Duodenal mucosa (tissue), 2 donors: ENCODE measurements at regions not wholly inside any gene's neighbourhood (a gene's known extent, or its start where the extent isn't known, plus 50 kb on each side); places are given as distances from the start of the nearest gene placed in this dataset.

Source experiments
- H3K27ac ChIP-seq: one replicate; pipeline ENCODE4 v1.7.0; 2013; ENCODE audit warnings: low read depth, low read length
- H3K27me3 ChIP-seq, 2 donors: one replicate each; pipeline ENCODE4 v1.7.0; 2013; ENCODE audit warnings: low read length in 2 of 2, control low read depth in 1 of 2; ENCODE audit not compliant: insufficient read depth in 2 of 2, control insufficient read depth in 1 of 2
- H3K36me3 ChIP-seq, 2 donors: one replicate each; pipeline ENCODE4 v1.7.0; 2013; ENCODE audit warnings: low read length in 2 of 2, control low read depth in 1 of 2; ENCODE audit not compliant: insufficient read depth in 2 of 2, control insufficient read depth in 1 of 2
- H3K4me1 ChIP-seq, 2 donors: one replicate each; pipeline ENCODE4 v1.7.0; 2013; ENCODE audit warnings: low read length in 2 of 2, control low read depth in 1 of 2; ENCODE audit not compliant: insufficient read depth in 2 of 2, control insufficient read depth in 1 of 2
- H3K4me3 ChIP-seq, 2 donors: one replicate each; pipeline ENCODE4 v1.7.0; 2013; ENCODE audit warnings: low read length in 2 of 2, low read depth in 1 of 2
- H3K9ac ChIP-seq, 2 donors: one replicate each; pipeline ENCODE4 v1.7.0; 2013; ENCODE audit warnings: low read length in 2 of 2, low read depth in 1 of 2
- H3K9me3 ChIP-seq, 2 donors: one replicate each; pipeline ENCODE4 v1.7.0; 2013; ENCODE audit warnings: low read length in 2 of 2, control low read depth in 1 of 2; ENCODE audit not compliant: control insufficient read depth in 1 of 2

DNA sequence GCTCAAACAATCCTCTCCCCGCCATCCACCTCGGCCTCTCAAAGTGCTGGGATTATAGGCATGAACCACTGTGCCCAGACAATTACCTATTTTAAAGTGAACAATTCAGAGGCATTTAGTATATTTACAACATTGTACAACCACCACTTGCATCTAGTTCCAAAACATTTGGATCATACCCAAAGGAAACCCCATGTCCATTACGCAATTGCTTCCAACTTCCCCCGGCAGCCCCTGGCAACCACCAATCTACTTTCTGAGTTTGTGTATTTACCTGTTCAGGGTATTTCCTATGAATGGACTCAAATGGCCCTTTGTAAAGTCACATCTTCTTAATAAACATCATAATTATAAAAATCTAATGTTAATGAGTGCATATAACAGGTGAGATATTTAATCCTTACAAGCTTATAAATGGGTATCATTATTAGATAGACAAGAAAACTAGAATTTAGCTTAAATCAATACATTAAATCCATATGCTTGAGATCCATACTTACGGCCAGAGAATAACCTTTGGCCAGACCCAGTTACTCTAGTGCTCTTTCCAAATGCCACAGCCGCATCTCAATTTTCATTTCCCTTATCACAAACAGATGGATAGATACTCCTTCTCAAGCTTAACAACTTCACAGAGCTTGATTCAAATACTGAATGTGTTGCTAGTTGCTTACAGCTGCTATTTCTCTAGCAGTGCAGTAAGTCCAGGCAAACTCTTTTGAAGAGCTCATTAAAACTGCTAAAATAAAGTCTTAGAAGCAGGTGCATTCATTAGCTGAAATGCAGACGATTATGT is 133.4 kb upstream of the MKLN1 start:
- no peaks in the 10 kb centered on the region for H3K27me3 ChIP-seq

GRCh38 chr7:131196803-131197202 is 130.9 kb upstream of the MKLN1 start:
- Histone ChIP-seq H3K9me3 (no peaks in the 10 kb centered on the region), H3K36me3 (no peaks in the 10 kb centered on the region), H3K27ac (no peak overlapping the region), H3K4me3 (no peak overlapping the region), H3K4me1 (no peaks in the 10 kb centered on the region), H3K27me3 (no peaks in the 10 kb centered on the region), H3K9ac (no peak overlapping the region)

More for the DNA sequence above, 133.4 kb upstream of the MKLN1 start:
- Histone ChIP-seq H3K36me3 (no peaks in the 10 kb centered on the region), H3K9ac (no peak overlapping the region), H3K9me3 (no peaks in the 10 kb centered on the region), H3K4me1 (no peaks in the 10 kb centered on the region), H3K4me3 (no peak overlapping the region), H3K27ac (no peak overlapping the region)

- Histone ChIP-seq H3K27me3 (no peaks in the 10 kb centered on the region), H3K9me3 (no peaks in the 10 kb centered on the region), H3K27ac (no peak overlapping the region), H3K4me1 (no peaks in the 10 kb centered on the region), H3K36me3 (no peaks in the 10 kb centered on the region), H3K9ac (no peak overlapping the region), H3K4me3 (no peak overlapping the region)
Observed at GRCh38 chr7:131197920-131198615, 129.6 kb upstream of the MKLN1 start.

DNA sequence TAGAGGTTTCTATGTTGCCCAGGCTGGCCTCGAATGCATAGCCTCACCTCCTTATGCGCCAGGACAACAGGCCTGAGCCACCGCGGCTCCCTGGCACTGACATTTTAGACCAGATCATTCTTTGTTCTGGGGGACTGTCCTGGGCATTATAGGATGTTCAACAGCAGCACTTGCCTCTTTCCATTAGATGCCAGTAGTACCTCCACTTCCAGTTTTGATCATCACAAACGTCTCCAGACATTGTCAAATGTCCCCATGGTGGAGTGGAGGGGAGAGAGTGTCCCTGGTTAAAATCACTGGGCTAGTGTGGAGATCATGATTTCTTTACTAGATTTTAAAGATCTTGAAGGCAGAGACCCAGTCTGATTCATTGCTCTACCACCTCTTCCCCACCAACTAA is 125.2 kb upstream of the MKLN1 start:
- no peak overlapping the region for H3K9ac ChIP-seq
- H3K4me3 ChIP-seq: no peak overlapping the region
- no peaks in the 10 kb centered on the region for H3K27me3 ChIP-seq
- no peaks in the 10 kb centered on the region for H3K36me3 ChIP-seq
- H3K9me3 ChIP-seq: no peaks in the 10 kb centered on the region
- no peak overlapping the region for H3K27ac ChIP-seq
- H3K4me1 ChIP-seq: no peaks in the 10 kb centered on the region

DNA sequence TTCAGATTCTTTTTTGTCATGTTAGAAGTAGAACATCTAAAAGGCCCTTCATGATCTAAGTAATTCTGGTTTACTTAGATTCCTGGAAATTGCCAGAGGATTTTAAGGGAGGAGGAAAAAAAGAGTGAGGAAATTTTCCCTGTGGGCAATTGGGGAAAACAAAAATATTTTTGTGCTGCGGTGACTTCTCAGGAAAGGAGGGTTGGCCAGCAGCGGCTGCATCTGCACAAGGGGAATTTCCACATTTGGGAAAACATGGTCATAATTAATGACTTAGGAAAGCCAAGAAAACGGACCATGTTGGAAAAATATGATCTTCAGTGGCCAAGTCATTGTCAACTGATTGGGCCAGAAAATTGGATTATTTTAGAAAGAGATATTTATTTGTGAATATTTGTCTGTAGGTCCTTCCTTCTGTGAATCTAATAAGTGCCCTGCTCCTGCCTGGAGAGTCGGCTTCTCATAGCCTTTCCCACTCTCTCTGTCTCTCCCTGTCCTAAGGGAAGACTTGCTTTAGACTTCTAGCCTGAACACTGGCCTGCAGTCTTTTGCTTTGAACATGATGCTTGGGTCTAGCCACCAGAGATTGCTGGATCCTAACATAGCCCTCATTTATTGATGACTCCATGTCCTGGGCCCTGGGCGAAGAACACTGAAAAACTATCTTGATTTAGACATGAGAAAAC is 124.2 kb upstream of the MKLN1 start:
- no peaks in the 10 kb centered on the region for H3K27me3 ChIP-seq
- no peak overlapping the region for H3K27ac ChIP-seq
- no peak overlapping the region for H3K9ac ChIP-seq
- no peaks in the 10 kb centered on the region for H3K9me3 ChIP-seq
- H3K4me3 ChIP-seq: no peak overlapping the region
- H3K4me1 ChIP-seq: no peaks in the 10 kb centered on the region
- H3K36me3 ChIP-seq: no peaks in the 10 kb centered on the region

- H3K9ac ChIP-seq: no peak overlapping the region
- no peaks in the 10 kb centered on the region for H3K9me3 ChIP-seq
- no peak overlapping the region for H3K4me3 ChIP-seq
- no peaks in the 10 kb centered on the region for H3K27me3 ChIP-seq
- no peak overlapping the region for H3K27ac ChIP-seq
- no peaks in the 10 kb centered on the region for H3K4me1 ChIP-seq
- no peaks in the 10 kb centered on the region for H3K36me3 ChIP-seq
Observed at GRCh38 chr7:131208777-131209176, 118.9 kb upstream of the MKLN1 start.

DNA sequence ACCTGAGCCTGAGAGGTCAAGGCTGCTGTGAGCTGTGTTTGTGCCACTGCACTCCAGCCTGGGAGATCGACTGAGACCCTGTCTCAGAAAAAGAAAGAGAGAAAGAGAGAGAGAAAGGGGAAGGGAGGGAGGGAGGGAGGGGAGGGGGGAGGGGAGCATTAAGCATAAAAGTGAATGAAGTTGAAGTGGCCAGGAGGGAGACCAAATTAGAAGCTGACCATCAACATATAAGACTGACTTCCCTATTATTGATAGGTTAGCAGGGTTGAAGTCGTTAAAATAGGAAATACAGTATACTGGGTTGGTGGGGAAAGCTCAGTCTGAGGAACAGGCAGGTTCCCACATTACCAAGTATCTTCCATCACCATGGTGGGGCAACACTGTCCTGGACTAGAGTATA is 117.1 kb upstream of the MKLN1 start:
- no peak overlapping the region for H3K4me3 ChIP-seq
- no peaks in the 10 kb centered on the region for H3K4me1 ChIP-seq
- no peaks in the 10 kb centered on the region for H3K27me3 ChIP-seq
- no peak overlapping the region for H3K27ac ChIP-seq
- no peaks in the 10 kb centered on the region for H3K9me3 ChIP-seq
- no peaks in the 10 kb centered on the region for H3K36me3 ChIP-seq
- no peak overlapping the region for H3K9ac ChIP-seq

- Histone ChIP-seq H3K9me3 (no peaks in the 10 kb centered on the region), H3K9ac (no peak overlapping the region), H3K36me3 (no peaks in the 10 kb centered on the region), H3K27me3 (no peaks in the 10 kb centered on the region), H3K4me3 (no peak overlapping the region), H3K4me1 (no peaks in the 10 kb centered on the region), H3K27ac (no peak overlapping the region)
Observed at GRCh38 chr7:131211500-131211899, 116.2 kb upstream of the MKLN1 start.

DNA sequence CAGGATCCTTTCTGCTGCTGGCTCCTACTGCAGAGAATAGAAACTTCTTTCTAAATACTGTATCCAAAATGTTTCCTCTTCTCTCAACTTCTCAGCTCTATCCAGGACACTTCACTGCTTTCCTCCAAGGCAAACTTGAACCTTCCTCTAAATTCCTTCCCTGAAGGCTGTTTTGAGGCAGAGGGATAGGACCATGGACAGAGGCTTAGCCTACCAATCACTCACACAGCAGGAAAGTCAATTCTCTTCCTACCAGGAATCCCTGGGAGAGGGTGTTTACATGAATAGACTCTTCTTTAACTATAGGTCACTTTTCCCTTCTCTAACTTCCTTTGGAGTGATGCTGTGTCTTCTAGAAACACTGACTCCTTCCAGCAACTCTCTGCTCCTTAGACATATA is 115.6 kb upstream of the MKLN1 start:
- Histone ChIP-seq H3K9me3 (no peaks in the 10 kb centered on the region), H3K27me3 (no peaks in the 10 kb centered on the region), H3K27ac (no peak overlapping the region)

GRCh38 chr7:131218727-131219128 is 108.9 kb upstream of the MKLN1 start:
- Histone ChIP-seq H3K4me3 (no peak overlapping the region), H3K9ac (no peak overlapping the region), H3K4me1 (peaks cover 8 to 9% of the 10 kb centered on the region in 2 donors), H3K27me3 (no peaks in the 10 kb centered on the region), H3K27ac (no peak overlapping the region), H3K36me3 (no peaks in the 10 kb centered on the region), H3K9me3 (no peaks in the 10 kb centered on the region)

More for the DNA sequence above, 115.6 kb upstream of the MKLN1 start:
- Histone ChIP-seq H3K36me3 (no peaks in the 10 kb centered on the region), H3K4me3 (no peak overlapping the region), H3K4me1 (no peaks in the 10 kb centered on the region), H3K9ac (no peak overlapping the region)
